Esophagus squamous epithelium (tissue), 5 donors: ENCODE measurements at regions not wholly inside any gene's neighbourhood (a gene's known extent, or its start where the extent isn't known, plus 50 kb on each side); places are given as distances from the start of the nearest gene placed in this dataset.

Experiments used
- DNase-seq: peaks from one replicate; lab custom pipeline; 2025; lab: John Stamatoyannopoulos, UW
- H3K27ac ChIP-seq, 4 donors: fragments of 200-600 bp; sonication (generic); one replicate each; pipeline ENCODE4 v1.5.1; 2016 to 2019; ENCODE audit warnings: mild to moderate bottlenecking in 1 of 4
- H3K27me3 ChIP-seq, 4 donors: fragments of 200-600 bp; sonication (generic); 1 replicate in 3 of 4; 2 replicates in 1 of 4; pipeline versions ENCODE4 v1.5.1 to v1.6.0; 2017 to 2021; ENCODE audit warnings: antibody characterized with exemption in 1 of 4
- H3K36me3 ChIP-seq, 3 donors: fragments of 200-600 bp; sonication (generic); one replicate each; pipeline ENCODE4 v1.5.1; 2016 to 2019
- H3K4me1 ChIP-seq, 3 donors: fragments of 200-600 bp; sonication (generic); one replicate each; pipeline ENCODE4 v1.5.1; 2017 to 2019
- H3K4me3 ChIP-seq, 4 donors: fragments of 200-600 bp; sonication (generic); 1 replicate in 3 of 4; 2 replicates in 1 of 4; pipeline ENCODE4 v1.5.1; 2016 to 2019; ENCODE audit warnings: mild to moderate bottlenecking in 2 of 4, moderate library complexity in 1 of 4
- H3K9me3 ChIP-seq, 3 donors: fragments of 200-600 bp; sonication (generic); one replicate each; pipeline ENCODE4 v1.5.1; 2016 to 2019
- CTCF ChIP-seq, 6 experiments: fragments of 450-650 bp in 4 of 6; fragments of 200-600 bp in 2 of 6; sonication (generic) in 2 of 6; IDR thresholded peaks; one replicate each; pipeline ENCODE4 v1.5.1; 2016 to 2019; ENCODE audit warnings: antibody characterized with exemption in 6 of 6, mild to moderate bottlenecking in 4 of 6, moderate library complexity in 4 of 6
- POLR2A ChIP-seq, 4 donors: fragments of 450-650 bp; IDR thresholded peaks; one replicate each; pipeline ENCODE4 v1.6.1; 2017; ENCODE audit warnings: antibody characterized with exemption in 4 of 4, mild to moderate bottlenecking in 4 of 4, moderate library complexity in 3 of 4
- WGBS, 2 donors: methylation state at CpG; one replicate each; pipeline ENCODE4 v1.1.5; 2018; 5-methylcytosine and 5-hydroxymethylcytosine counted together
- intact Hi-C: fragments of 100-400 bp; cut with DNase I; formaldehyde crosslinking; loops from one replicate; pipeline ENCODE4 v1.15.0; 2022
- donor health status: DM: yes; HTN: yes; CAD: no.

GRCh38 chr5:144003636-144004035 is 166.8 kb downstream of the YIPF5 start:
- TF ChIP-seq POLR2A (IDR thresholded peaks at IDR 0.05) (no peak), CTCF (IDR thresholded peaks at IDR 0.05) (no peak)
- no peak for DNase-seq
- no peaks in the 10 kb centered on the region for H3K27me3 ChIP-seq
- 70 to 71% methylated on average over 3 of the region's 3 CpGs for WGBS, 2 donors
- no peaks in the 10 kb centered on the region for H3K9me3 ChIP-seq
- no peak overlapping the region for H3K27ac ChIP-seq
- H3K36me3 ChIP-seq, result no peaks in the 10 kb centered on the region
- no peak overlapping the region for H3K4me3 ChIP-seq
- intact Hi-C loops, result no loop called here
- H3K4me1 ChIP-seq, result no peaks in the 10 kb centered on the region

- Histone ChIP-seq H3K4me3 (no peak overlapping the region), H3K27ac (no peak overlapping the region), H3K27me3 (no peaks in the 10 kb centered on the region), H3K36me3 (no peaks in the 10 kb centered on the region), H3K4me1 (no peaks in the 10 kb centered on the region), H3K9me3 (no peaks in the 10 kb centered on the region)
- DNase-seq, result no peak
- no peak for TF ChIP-seq CTCF (IDR thresholded peaks at IDR 0.05)
- no peak for TF ChIP-seq POLR2A (IDR thresholded peaks at IDR 0.05)
- intact Hi-C loops, result no loop called here
- 18 to 47% methylated on average over 1 of the region's 1 CpG for WGBS, 2 donors
Observed at GRCh38 chr5:144004146-144004545, 166.3 kb downstream of the YIPF5 start.

- WGBS, 2 donors, result 65 to 89% methylated on average over 1 of the region's 1 CpG
- DNase-seq, result no peak
- Histone ChIP-seq H3K27me3 (no peaks in the 10 kb centered on the region), H3K27ac (no peak overlapping the region), H3K36me3 (no peaks in the 10 kb centered on the region), H3K4me1 (no peaks in the 10 kb centered on the region), H3K4me3 (no peak overlapping the region), H3K9me3 (no peaks in the 10 kb centered on the region)
- TF ChIP-seq POLR2A (IDR thresholded peaks at IDR 0.05) (no peak), CTCF (IDR thresholded peaks at IDR 0.05) (no peak)
- intact Hi-C loops, result no loop called here
Observed at GRCh38 chr5:144004751-144005150, 165.7 kb downstream of the YIPF5 start.

GRCh38 chr5:144009116-144009515 is 161.3 kb downstream of the YIPF5 start:
- Histone ChIP-seq H3K4me3 (no peak overlapping the region), H3K36me3 (no peaks in the 10 kb centered on the region), H3K4me1 (no peaks in the 10 kb centered on the region), H3K27me3 (no peaks in the 10 kb centered on the region), H3K9me3 (no peaks in the 10 kb centered on the region), H3K27ac (no peak overlapping the region)
- intact Hi-C loops, result no loop called here
- no peak for DNase-seq
- TF ChIP-seq POLR2A (IDR thresholded peaks at IDR 0.05) (no peak), CTCF (IDR thresholded peaks at IDR 0.05) (no peak)

- H3K27me3 ChIP-seq, result no peaks in the 10 kb centered on the region
Observed at GRCh38 chr5:144011388-144011787, 159.1 kb downstream of the YIPF5 start.

More at GRCh38 chr5:144011388-144011787, 159.1 kb downstream of the YIPF5 start:
- H3K4me3 ChIP-seq, result no peak overlapping the region
- no peaks in the 10 kb centered on the region for H3K4me1 ChIP-seq
- no peak for DNase-seq
- TF ChIP-seq CTCF (IDR thresholded peaks at IDR 0.05) (no peak), POLR2A (IDR thresholded peaks at IDR 0.05) (no peak)
- no peak overlapping the region for H3K27ac ChIP-seq
- H3K9me3 ChIP-seq, result no peaks in the 10 kb centered on the region
- intact Hi-C loops, result no loop called here
- H3K36me3 ChIP-seq, result no peaks in the 10 kb centered on the region
